Spleen (tissue), 7 donors: ENCODE measurements at regions not wholly inside any gene's neighbourhood (a gene's known extent, or its start where the extent isn't known, plus 50 kb on each side); places are given as distances from the start of the nearest gene placed in this dataset.

Experiments used
- POLR2AphosphoS5 ChIP-seq, 3 donors: sonication (generic); formaldehyde crosslinking; IDR thresholded peaks; one replicate each; pipeline ENCODE4 v1.5.1; 2017; ENCODE audit warnings: antibody characterized with exemption in 3 of 3
- TF ChIP-seq, protein P1 (sequence below), 11 experiments: fragments of 200-600 bp in 7 of 11; fragments of 450-650 bp in 4 of 11; sonication (generic) in 4 of 11; IDR thresholded peaks in 8 of 11; conservative IDR thresholded peaks in 3 of 11; 1 replicate in 7 of 11; 2 replicates in 4 of 11; pipeline versions ENCODE4 v1.4.0 to v1.8.0; 2016 to 2021; ENCODE audit warnings: antibody characterized with exemption in 11 of 11, inconsistent platforms in 4 of 11, mild to moderate bottlenecking in 1 of 11
- donor health status: DM: no; HTN: no; CAD: no; lungs with moderate emphysema.
- donor health status: DM: no; HTN: no; CAD: no.
- donor health status: DM: no; HTN: no; CAD: no.

DNA sequence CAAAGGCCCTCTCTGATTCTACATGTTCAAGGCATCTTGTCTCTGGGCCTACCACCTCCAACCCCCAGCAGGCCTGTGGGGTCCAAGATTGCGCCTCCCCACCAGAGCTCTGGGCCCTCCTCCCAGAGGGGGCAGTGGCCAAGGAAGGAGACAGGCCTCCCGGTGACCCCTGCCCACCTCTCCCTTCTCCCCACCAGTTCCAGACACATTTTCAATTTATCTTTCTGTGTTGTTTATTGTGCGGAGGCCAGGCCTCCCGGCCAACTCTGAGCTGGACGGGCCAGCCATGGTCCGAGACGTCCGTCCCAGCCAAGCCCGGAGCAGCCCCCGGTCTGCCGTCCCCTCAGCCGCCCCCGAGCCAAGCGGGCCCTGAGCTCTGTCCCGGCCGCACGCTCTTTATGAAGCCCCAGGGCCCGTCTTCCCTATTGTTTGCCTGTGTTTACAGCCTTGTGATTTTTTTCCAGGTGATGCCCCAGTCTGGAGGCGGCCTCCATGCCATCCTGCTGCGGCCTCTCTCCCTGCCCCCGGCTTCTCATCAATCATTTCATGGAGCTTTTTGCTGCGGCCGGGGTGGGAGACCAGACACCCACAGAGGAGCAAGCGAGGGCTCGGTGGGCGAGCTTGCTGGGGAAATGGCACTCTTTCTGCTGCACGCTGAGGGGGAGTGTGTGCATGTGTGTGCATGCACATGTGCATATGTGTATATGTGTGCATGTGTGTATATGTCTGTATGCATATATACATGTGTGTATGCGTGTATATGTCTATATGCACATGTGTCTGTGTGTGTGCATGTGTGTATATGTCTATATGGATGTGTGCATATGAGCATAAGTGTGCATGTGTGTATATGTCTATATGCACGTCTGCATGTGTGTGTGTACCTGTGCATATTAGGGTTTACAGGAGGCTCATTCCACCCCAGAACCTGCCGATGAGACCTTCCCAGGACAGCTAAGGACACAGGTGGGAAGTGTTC lies 52.7 kb upstream of the ELN start:
- TF ChIP-seq, protein P1, sequence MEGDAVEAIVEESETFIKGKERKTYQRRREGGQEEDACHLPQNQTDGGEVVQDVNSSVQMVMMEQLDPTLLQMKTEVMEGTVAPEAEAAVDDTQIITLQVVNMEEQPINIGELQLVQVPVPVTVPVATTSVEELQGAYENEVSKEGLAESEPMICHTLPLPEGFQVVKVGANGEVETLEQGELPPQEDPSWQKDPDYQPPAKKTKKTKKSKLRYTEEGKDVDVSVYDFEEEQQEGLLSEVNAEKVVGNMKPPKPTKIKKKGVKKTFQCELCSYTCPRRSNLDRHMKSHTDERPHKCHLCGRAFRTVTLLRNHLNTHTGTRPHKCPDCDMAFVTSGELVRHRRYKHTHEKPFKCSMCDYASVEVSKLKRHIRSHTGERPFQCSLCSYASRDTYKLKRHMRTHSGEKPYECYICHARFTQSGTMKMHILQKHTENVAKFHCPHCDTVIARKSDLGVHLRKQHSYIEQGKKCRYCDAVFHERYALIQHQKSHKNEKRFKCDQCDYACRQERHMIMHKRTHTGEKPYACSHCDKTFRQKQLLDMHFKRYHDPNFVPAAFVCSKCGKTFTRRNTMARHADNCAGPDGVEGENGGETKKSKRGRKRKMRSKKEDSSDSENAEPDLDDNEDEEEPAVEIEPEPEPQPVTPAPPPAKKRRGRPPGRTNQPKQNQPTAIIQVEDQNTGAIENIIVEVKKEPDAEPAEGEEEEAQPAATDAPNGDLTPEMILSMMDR (IDR thresholded peaks at IDR 0.05 in 8 of 11, conservative IDR thresholded peaks at IDR 0.05 in 3 of 11) = no peak
- no peak for TF ChIP-seq POLR2AphosphoS5 (IDR thresholded peaks at IDR 0.05)
